H9 (cell line): ENCODE measurements at regions not wholly inside any gene's neighbourhood (a gene's known extent, or its start where the extent isn't known, plus 50 kb on each side); places are given as distances from the start of the nearest gene placed in this dataset.

Source experiments
- DNase-seq: peaks from one replicate; pipeline ENCODE4 v3.0.0-alpha.2; 2017
- H2AFZ ChIP-seq: one replicate; pipeline ENCODE4 v1.6.1; 2013; ENCODE audit warnings: mild to moderate bottlenecking, low read length, control low read depth, moderate library complexity
- H2AK5ac ChIP-seq: 2 replicates; pipeline ENCODE4 v1.6.1; 2013; ENCODE audit warnings: low read length, control low read depth, mixed read lengths; ENCODE audit not compliant: insufficient read length
- H2BK120ac ChIP-seq: one replicate; pipeline ENCODE4 v1.6.1; 2013; ENCODE audit warnings: low read depth, mild to moderate bottlenecking, low read length, control low read depth, inconsistent platforms; ENCODE audit not compliant: poor library complexity, severe bottlenecking
- H2BK12ac ChIP-seq: 2 replicates; pipeline ENCODE4 v1.6.1; 2013; ENCODE audit warnings: low read length, control low read depth, mixed read lengths, low read depth; ENCODE audit not compliant: insufficient read length
- H2BK15ac ChIP-seq: 2 replicates; pipeline ENCODE4 v1.6.1; 2013; ENCODE audit warnings: low read depth, low read length, control low read depth
- H2BK20ac ChIP-seq: one replicate; pipeline ENCODE4 v1.6.1; 2013; ENCODE audit warnings: low read depth, mild to moderate bottlenecking, low read length, control low read depth, inconsistent platforms; ENCODE audit not compliant: poor library complexity, severe bottlenecking
- H2BK5ac ChIP-seq: 2 replicates; pipeline ENCODE4 v1.6.1; 2013; ENCODE audit warnings: low read length, control low read depth, mixed read lengths; ENCODE audit not compliant: insufficient read length
- H3K14ac ChIP-seq: 2 replicates; pipeline ENCODE4 v1.6.1; 2013; ENCODE audit warnings: low read length, control low read depth; ENCODE audit not compliant: insufficient read depth
- H3K18ac ChIP-seq: 2 replicates; pipeline ENCODE4 v1.6.1; 2013; ENCODE audit warnings: low read depth, mild to moderate bottlenecking, mixed read lengths, low read length, control low read depth; ENCODE audit not compliant: insufficient read length
- H3K23ac ChIP-seq: 2 replicates; pipeline ENCODE4 v1.6.1; 2013; ENCODE audit warnings: low read length, control low read depth, mixed read lengths, low read depth; ENCODE audit not compliant: insufficient read length
- H3K23me2 ChIP-seq: 2 replicates; pipeline ENCODE4 v1.6.1; 2013; ENCODE audit warnings: low read depth, mild to moderate bottlenecking, mixed read lengths, low read length, control low read depth; ENCODE audit not compliant: insufficient read length, poor library complexity, severe bottlenecking
- H3K27ac ChIP-seq: 2 replicates; pipeline ENCODE4 v1.5.1; 2013; ENCODE audit warnings: low read length, control low read depth, mixed read lengths, low read depth; ENCODE audit not compliant: insufficient read length
- H3K27me3 ChIP-seq: 2 replicates; pipeline ENCODE4 v1.6.1; 2013; ENCODE audit warnings: low read length, control low read depth, inconsistent platforms; ENCODE audit not compliant: insufficient read depth
- H3K4ac ChIP-seq: 2 replicates; pipeline ENCODE4 v1.6.1; 2013; ENCODE audit warnings: low read depth, mild to moderate bottlenecking, control low read depth, inconsistent platforms, low read length, moderate library complexity
- H3K4me1 ChIP-seq: 2 replicates; pipeline ENCODE4 v1.6.1; 2013; ENCODE audit warnings: low read length, control low read depth, inconsistent platforms; ENCODE audit not compliant: insufficient read depth
- H3K4me2 ChIP-seq: 2 replicates; pipeline ENCODE4 v1.6.1; 2013; ENCODE audit warnings: low read length, control low read depth, mixed read lengths; ENCODE audit not compliant: insufficient read length, insufficient read depth
- H3K56ac ChIP-seq: 2 replicates; pipeline ENCODE4 v1.6.1; 2013; ENCODE audit warnings: low read depth, mild to moderate bottlenecking, mixed read lengths, low read length, control low read depth; ENCODE audit not compliant: insufficient read length
- H3K79me1 ChIP-seq: 2 replicates; pipeline ENCODE4 v1.6.1; 2013; ENCODE audit warnings: low read depth, mild to moderate bottlenecking, moderate library complexity, low read length, control low read depth, inconsistent platforms; ENCODE audit not compliant: insufficient read depth, poor library complexity, severe bottlenecking
- H3K79me2 ChIP-seq: 2 replicates; pipeline ENCODE4 v1.6.1; 2013; ENCODE audit warnings: low read length, control low read depth, inconsistent platforms; ENCODE audit not compliant: insufficient read depth
- H3K9ac ChIP-seq: 2 replicates; pipeline ENCODE4 v1.6.1; 2013; ENCODE audit warnings: low read length, control low read depth, mixed read lengths; ENCODE audit not compliant: insufficient read length; ENCODE audit errors: extremely low read depth
- H3K9me3 ChIP-seq: one replicate; pipeline ENCODE4 v1.6.1; 2013; ENCODE audit warnings: low read depth, low read length, inconsistent platforms; ENCODE audit not compliant: control insufficient read depth
- H3T11ph ChIP-seq: one replicate; pipeline ENCODE4 v1.6.1; 2013; ENCODE audit warnings: mild to moderate bottlenecking, low read length, control low read depth, inconsistent platforms
- H4K20me1 ChIP-seq: one replicate; pipeline ENCODE4 v1.6.1; 2013; ENCODE audit not compliant: control insufficient read depth, insufficient read length, insufficient read depth
- H4K5ac ChIP-seq: 2 replicates; pipeline ENCODE4 v1.6.1; 2013; ENCODE audit warnings: low read depth, mild to moderate bottlenecking, mixed read lengths, low read length, control low read depth; ENCODE audit not compliant: insufficient read length
- H4K8ac ChIP-seq: replicated peaks from 2 replicates; pipeline ENCODE4 v1.6.1; 2013; ENCODE audit warnings: low read length, control low read depth, mixed read lengths, low read depth; ENCODE audit not compliant: insufficient read length
- H4K91ac ChIP-seq: 2 replicates; pipeline ENCODE4 v1.6.1; 2013; ENCODE audit warnings: low read depth, mild to moderate bottlenecking, moderate library complexity, mixed read lengths, low read length, control low read depth; ENCODE audit not compliant: insufficient read length
- H3K27ac Mint-ChIP-seq, 3 experiments: 2 replicates in 2 of 3; 3 replicates in 1 of 3; pipeline ENCODE4 v1.8.0; 2020 to 2021; ENCODE audit warnings: mixed read lengths in 3 of 3, mild to moderate bottlenecking in 1 of 3, moderate library complexity in 1 of 3
- H3K27me3 Mint-ChIP-seq: 2 replicates; pipeline ENCODE4 v1.8.0; 2021; ENCODE audit warnings: low read depth, mild to moderate bottlenecking, moderate library complexity, mixed read lengths
- H3K36me3 Mint-ChIP-seq, 3 experiments: 2 replicates in 2 of 3; 3 replicates in 1 of 3; pipeline ENCODE4 v1.8.0; 2020 to 2021; ENCODE audit warnings: low read depth in 3 of 3, mixed read lengths in 3 of 3; ENCODE audit not compliant: insufficient read depth in 1 of 3
- H3K4me1 Mint-ChIP-seq, 2 experiments: 2 replicates each; pipeline ENCODE4 v1.8.0; 2020; ENCODE audit warnings: mixed read lengths in 2 of 2
- H3K4me3 Mint-ChIP-seq, 2 experiments: 2 replicates in 1 of 2; 3 replicates in 1 of 2; pipeline ENCODE4 v1.8.0; 2020 to 2021; ENCODE audit warnings: mild to moderate bottlenecking in 2 of 2, mixed read lengths in 2 of 2, moderate library complexity in 1 of 2
- H3K9me3 Mint-ChIP-seq, 2 experiments: 2 replicates in 1 of 2; 3 replicates in 1 of 2; pipeline ENCODE4 v1.8.0; 2020; ENCODE audit warnings: mild to moderate bottlenecking in 2 of 2, mixed read lengths in 2 of 2, moderate library complexity in 1 of 2
- whole genome bisulfite sequencing: extraction: QIAGEN DNeasy Blood & Tissue Kit; methylation state at CpG from one replicate; pipeline ENCODE4 v1.1.7; 2013; ENCODE audit warnings: missing lambda C conversion rate, low lambda C conversion rate, mixed read lengths; ENCODE audit not compliant: insufficient read length; ENCODE audit errors: extremely low coverage; 5-methylcytosine and 5-hydroxymethylcytosine counted together
- TF ChIP-seq, protein P1 (sequence below): fragments of 200-600 bp; sonication (generic); conservative IDR thresholded peaks from 3 replicates; pipeline ENCODE4 v1.8.0; 2021; ENCODE audit warnings: antibody characterized with exemption, mild to moderate bottlenecking

DNA sequence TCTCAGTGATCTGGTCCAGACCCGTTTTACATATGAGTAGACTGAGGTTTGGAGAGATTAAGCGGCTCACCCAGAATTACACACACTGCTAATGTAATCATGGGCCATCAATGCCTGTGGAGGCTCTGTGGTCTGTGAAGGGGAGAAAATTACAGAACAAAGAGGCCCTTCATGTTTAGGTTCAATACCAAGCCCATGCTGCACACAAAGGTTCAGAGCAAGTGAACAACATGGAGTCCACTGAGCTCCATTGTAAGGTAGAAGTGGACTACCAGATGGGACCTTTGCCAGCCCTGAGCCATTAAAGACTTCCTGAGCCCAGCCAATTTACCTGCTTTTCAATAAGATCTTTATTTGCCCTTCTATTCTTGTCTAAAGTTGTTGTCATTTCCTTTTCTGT lies 109.8 kb downstream of the LUZP4 start:
- no peak overlapping the region for H2BK120ac ChIP-seq
- H3K18ac ChIP-seq: no peak overlapping the region
- H4K5ac ChIP-seq: no peak overlapping the region
- no peak for DNase-seq
- H3K14ac ChIP-seq: no peak overlapping the region
- H3K9ac ChIP-seq: no peak overlapping the region
- Mint-ChIP-seq H3K27ac (no peak overlapping the region; a peak in 1 of 7 replicates), H3K36me3 (no peaks in the 10 kb centered on the region), H3K4me3 (no peak overlapping the region), H3K27me3 (peaks cover 2% of the 10 kb centered on the region; the same call in 1 of the 2 replicates), H3K9me3 (no peaks in the 10 kb centered on the region), H3K4me1 (peaks cover 41 to 48% of the 10 kb centered on the region in 2 experiments)
- no peaks in the 10 kb centered on the region for H4K20me1 ChIP-seq
- H3K23ac ChIP-seq: no peak overlapping the region
- H2AFZ ChIP-seq: no peak overlapping the region
- no peaks in the 10 kb centered on the region for H3K23me2 ChIP-seq
- no peak overlapping the region for H3K56ac ChIP-seq
- no CpG with 5 or more reads among the region's 2 CpGs for WGBS
- no peak overlapping the region for H2BK5ac ChIP-seq
- no peak overlapping the region for H2BK15ac ChIP-seq
- H3T11ph ChIP-seq: no peak overlapping the region
- no peaks in the 10 kb centered on the region for H3K79me2 ChIP-seq
- peaks cover 10% of the 10 kb centered on the region; the same call in 1 of the 2 replicates for H3K4me1 ChIP-seq
- no peak overlapping the region for H2AK5ac ChIP-seq
- H3K4ac ChIP-seq: no peak overlapping the region
- H4K8ac ChIP-seq: no peak overlapping the region
- no peak overlapping the region for H2BK12ac ChIP-seq
- TF ChIP-seq, protein P1, sequence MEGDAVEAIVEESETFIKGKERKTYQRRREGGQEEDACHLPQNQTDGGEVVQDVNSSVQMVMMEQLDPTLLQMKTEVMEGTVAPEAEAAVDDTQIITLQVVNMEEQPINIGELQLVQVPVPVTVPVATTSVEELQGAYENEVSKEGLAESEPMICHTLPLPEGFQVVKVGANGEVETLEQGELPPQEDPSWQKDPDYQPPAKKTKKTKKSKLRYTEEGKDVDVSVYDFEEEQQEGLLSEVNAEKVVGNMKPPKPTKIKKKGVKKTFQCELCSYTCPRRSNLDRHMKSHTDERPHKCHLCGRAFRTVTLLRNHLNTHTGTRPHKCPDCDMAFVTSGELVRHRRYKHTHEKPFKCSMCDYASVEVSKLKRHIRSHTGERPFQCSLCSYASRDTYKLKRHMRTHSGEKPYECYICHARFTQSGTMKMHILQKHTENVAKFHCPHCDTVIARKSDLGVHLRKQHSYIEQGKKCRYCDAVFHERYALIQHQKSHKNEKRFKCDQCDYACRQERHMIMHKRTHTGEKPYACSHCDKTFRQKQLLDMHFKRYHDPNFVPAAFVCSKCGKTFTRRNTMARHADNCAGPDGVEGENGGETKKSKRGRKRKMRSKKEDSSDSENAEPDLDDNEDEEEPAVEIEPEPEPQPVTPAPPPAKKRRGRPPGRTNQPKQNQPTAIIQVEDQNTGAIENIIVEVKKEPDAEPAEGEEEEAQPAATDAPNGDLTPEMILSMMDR: no peak
- H2BK20ac ChIP-seq: no peak overlapping the region
- H3K27me3 ChIP-seq: no peaks in the 10 kb centered on the region
- no peaks in the 10 kb centered on the region for H3K9me3 ChIP-seq
- H3K27ac ChIP-seq: no peak overlapping the region
- H3K79me1 ChIP-seq: no peaks in the 10 kb centered on the region
- no peak overlapping the region for H3K4me2 ChIP-seq
- no peak overlapping the region for H4K91ac ChIP-seq
